ENCODE measurements at regions not wholly inside any gene's neighbourhood (a gene's known extent, or its start where the extent isn't known, plus 50 kb on each side); places are given as distances from the start of the nearest gene placed in this dataset.
"Not testable (repeated sequence)": the region's sequence is repeated elsewhere in the genome, so short reads cannot be mapped to it uniquely, and the experiment has no call there.

GRCh38 chr9:42577851-42578250 is 394.4 kb downstream of the SPATA31A6 start:
- H3K23me2 ChIP-seq (ENCODE audit: low read depth, low read length); H3K79me2 ChIP-seq (ENCODE audit: control insufficient read depth in 1 of 2, insufficient read depth in 2 of 2, low read length in 2 of 2); H2BK15ac ChIP-seq (ENCODE audit: low read length); H3K4ac ChIP-seq (replicated peaks; ENCODE audit: insufficient read length, low read depth, low read length); H3K27me3 ChIP-seq (replicated peaks in 1 of 4; ENCODE audit: control insufficient read depth in 3 of 4, extremely low read depth in 1 of 4, insufficient read depth in 3 of 4, low read length in 3 of 4); H3K9ac ChIP-seq (replicated peaks in 1 of 4; ENCODE audit: extremely low read depth in 1 of 4, low read depth in 3 of 4, low read length in 3 of 4); H2AK5ac ChIP-seq (ENCODE audit: low read depth, low read length); H3K27ac ChIP-seq (ENCODE audit: low read depth, low read length); H3K79me1 ChIP-seq (ENCODE audit: low read depth, low read length); H3K18ac ChIP-seq (ENCODE audit: extremely low read depth, low read length); H2AFZ ChIP-seq (ENCODE audit: low read length); H3K4me2 ChIP-seq (ENCODE audit: insufficient read depth in 1 of 2, low read depth in 2 of 2, low read length in 2 of 2); H4K8ac ChIP-seq (ENCODE audit: extremely low read depth, insufficient read depth, low read length); H4K91ac ChIP-seq (replicated peaks; ENCODE audit: insufficient read length, low read length); H4K20me1 ChIP-seq (replicated peaks in 1 of 2; ENCODE audit: control insufficient read depth in 1 of 2, insufficient read depth in 2 of 2, low read length in 2 of 2); H3K4me3 ChIP-seq (ENCODE audit: extremely low read depth in 1 of 4, insufficient read depth in 2 of 4, low read depth in 3 of 4, low read length in 4 of 4); H2BK20ac ChIP-seq (ENCODE audit: low read length); H2BK120ac ChIP-seq (replicated peaks; ENCODE audit: low read depth, low read length); FAIRE-seq; H3K4me1 ChIP-seq (replicated peaks in 1 of 4; ENCODE audit: control insufficient read depth in 3 of 4, insufficient read depth in 4 of 4, low read length in 3 of 4); POLR2A ChIA-PET (ENCODE audit: partially characterized antibody); H2BK5ac ChIP-seq (ENCODE audit: low read depth, low read length); H4K5ac ChIP-seq (ENCODE audit: insufficient read length, low read depth, low read length); DNase-seq (ENCODE audit: low read depth in 1 of 2, low spot score in 2 of 2); H3K23ac ChIP-seq (ENCODE audit: insufficient read length); H3K14ac ChIP-seq (ENCODE audit: insufficient read length); H3K56ac ChIP-seq (replicated peaks; ENCODE audit: insufficient read length, low read depth, low read length); H3K36me3 ChIP-seq (ENCODE audit: control insufficient read depth in 2 of 4, insufficient read depth in 4 of 4, low read length in 3 of 4); H2BK12ac ChIP-seq (ENCODE audit: low read depth, low read length); H3K9me3 ChIP-seq (ENCODE audit: insufficient read depth in 2 of 2, low read depth in 1 of 2, low read length in 1 of 2); CTCF ChIA-PET (ENCODE audit: partially characterized antibody): not testable (repeated sequence)
- 51% methylated on average over 5 of the region's 8 CpGs; no CpG with 5 or more reads in 1 of the 2 experiments for WGBS, 2 experiments (ENCODE audit: extremely low coverage in 1 of 2, insufficient coverage in 1 of 2, insufficient read length in 1 of 2, insufficient replicate concordance in 2 of 2, low coverage in 1 of 2, low lambda C conversion rate in 2 of 2, missing lambda C conversion rate in 1 of 2)
